ENCODE measurements at regions not wholly inside any gene's neighbourhood (a gene's known extent, or its start where the extent isn't known, plus 50 kb on each side); places are given as distances from the start of the nearest gene placed in this dataset.
"Not testable (repeated sequence)": the region's sequence is repeated elsewhere in the genome, so short reads cannot be mapped to it uniquely, and the experiment has no call there.

DNA sequence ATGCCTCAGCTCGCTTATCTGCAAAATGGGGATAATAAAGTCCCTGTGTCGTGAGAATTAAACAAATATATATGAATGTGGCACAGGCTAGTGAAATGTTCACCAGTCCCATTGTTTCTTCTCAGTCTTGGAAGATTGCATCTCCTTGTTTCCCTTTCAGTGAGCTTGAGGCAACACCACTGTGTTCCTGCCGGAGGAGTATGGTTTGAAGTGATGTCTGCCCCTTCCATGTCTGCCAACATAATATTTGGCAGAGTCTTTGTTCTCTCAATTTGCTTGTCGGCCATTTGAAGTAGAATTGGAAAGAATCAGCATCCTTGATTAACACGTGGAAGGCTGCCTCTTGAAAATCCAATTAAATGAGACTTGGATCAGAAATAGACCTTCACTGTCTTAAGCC lies 1088.5 kb upstream of the INTU start:
- H3K4me1 Mint-ChIP-seq (ENCODE audit: unreplicated experiment): peaks cover 7% of the 10 kb centered on the region
- TF ChIP-seq, protein P1, sequence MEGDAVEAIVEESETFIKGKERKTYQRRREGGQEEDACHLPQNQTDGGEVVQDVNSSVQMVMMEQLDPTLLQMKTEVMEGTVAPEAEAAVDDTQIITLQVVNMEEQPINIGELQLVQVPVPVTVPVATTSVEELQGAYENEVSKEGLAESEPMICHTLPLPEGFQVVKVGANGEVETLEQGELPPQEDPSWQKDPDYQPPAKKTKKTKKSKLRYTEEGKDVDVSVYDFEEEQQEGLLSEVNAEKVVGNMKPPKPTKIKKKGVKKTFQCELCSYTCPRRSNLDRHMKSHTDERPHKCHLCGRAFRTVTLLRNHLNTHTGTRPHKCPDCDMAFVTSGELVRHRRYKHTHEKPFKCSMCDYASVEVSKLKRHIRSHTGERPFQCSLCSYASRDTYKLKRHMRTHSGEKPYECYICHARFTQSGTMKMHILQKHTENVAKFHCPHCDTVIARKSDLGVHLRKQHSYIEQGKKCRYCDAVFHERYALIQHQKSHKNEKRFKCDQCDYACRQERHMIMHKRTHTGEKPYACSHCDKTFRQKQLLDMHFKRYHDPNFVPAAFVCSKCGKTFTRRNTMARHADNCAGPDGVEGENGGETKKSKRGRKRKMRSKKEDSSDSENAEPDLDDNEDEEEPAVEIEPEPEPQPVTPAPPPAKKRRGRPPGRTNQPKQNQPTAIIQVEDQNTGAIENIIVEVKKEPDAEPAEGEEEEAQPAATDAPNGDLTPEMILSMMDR (IDR thresholded peaks at IDR 0.05; ENCODE audit: unreplicated experiment): no peak
- DNase-seq (ENCODE audit: low spot score): no peak
- H3K9me3 Mint-ChIP-seq (ENCODE audit: unreplicated experiment): no peaks in the 10 kb centered on the region
- no peak overlapping the region for H3K4me3 Mint-ChIP-seq (ENCODE audit: unreplicated experiment)
- H3K36me3 Mint-ChIP-seq (ENCODE audit: low read depth, unreplicated experiment): no peaks in the 10 kb centered on the region
- H3K27ac Mint-ChIP-seq (ENCODE audit: unreplicated experiment): no peak overlapping the region
- H3K27me3 Mint-ChIP-seq (ENCODE audit: unreplicated experiment): peaks cover 3% of the 10 kb centered on the region

DNA sequence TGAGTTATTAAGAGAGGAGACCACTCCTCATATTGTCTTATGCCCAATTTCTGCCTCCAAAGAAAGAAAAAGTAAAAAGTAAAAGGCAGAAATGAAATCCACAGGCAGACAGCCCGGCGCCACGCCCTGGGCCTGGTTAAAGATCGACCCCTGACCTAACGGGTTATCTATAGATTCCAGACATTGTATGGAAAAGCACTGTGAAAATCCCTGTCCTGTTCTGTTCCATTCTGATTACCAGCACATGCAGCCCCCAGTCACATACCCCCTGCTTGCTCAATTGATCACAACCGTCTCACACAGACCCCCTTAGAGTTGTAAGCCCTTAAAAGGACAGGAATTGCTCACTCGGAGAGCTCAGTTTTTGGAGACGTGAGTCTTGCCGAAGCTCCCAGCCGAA lies 1086.6 kb upstream of the INTU start:
- not testable (repeated sequence) for H3K4me1 Mint-ChIP-seq (ENCODE audit: unreplicated experiment); H3K9me3 Mint-ChIP-seq (ENCODE audit: unreplicated experiment); H3K4me3 Mint-ChIP-seq (ENCODE audit: unreplicated experiment); H3K27me3 Mint-ChIP-seq (ENCODE audit: unreplicated experiment); H3K27ac Mint-ChIP-seq (ENCODE audit: unreplicated experiment); DNase-seq (ENCODE audit: low spot score); H3K36me3 Mint-ChIP-seq (ENCODE audit: low read depth, unreplicated experiment)

DNA sequence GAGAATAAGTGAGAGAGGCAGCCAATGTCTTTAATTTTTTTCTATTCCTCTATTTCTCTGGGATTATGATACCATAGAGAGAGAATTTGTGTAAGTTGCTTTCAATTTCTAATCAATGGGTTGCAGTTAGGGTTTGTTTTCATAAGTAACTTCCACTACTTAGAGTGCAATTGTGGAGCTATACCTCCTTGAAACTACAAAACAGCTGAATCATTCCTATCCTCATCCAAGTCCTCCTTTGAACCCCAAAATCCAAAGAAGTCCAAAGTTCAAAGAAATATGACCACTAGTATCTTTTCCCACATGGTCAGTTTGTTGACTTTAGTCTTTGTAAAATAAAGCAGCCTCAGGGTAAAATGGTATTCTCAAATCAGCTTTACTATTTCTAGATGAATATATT lies 1085.4 kb upstream of the INTU start:
- Mint-ChIP-seq H3K27ac (ENCODE audit: unreplicated experiment) (no peak overlapping the region), H3K4me3 (ENCODE audit: unreplicated experiment) (no peak overlapping the region), H3K27me3 (ENCODE audit: unreplicated experiment) (peaks cover 3% of the 10 kb centered on the region), H3K36me3 (ENCODE audit: low read depth, unreplicated experiment) (no peaks in the 10 kb centered on the region), H3K4me1 (ENCODE audit: unreplicated experiment) (peaks cover 7% of the 10 kb centered on the region), H3K9me3 (ENCODE audit: unreplicated experiment) (no peaks in the 10 kb centered on the region)
- TF ChIP-seq, protein P1 (IDR thresholded peaks at IDR 0.05; ENCODE audit: unreplicated experiment): no peak
- no peak for DNase-seq (ENCODE audit: low spot score)

DNA sequence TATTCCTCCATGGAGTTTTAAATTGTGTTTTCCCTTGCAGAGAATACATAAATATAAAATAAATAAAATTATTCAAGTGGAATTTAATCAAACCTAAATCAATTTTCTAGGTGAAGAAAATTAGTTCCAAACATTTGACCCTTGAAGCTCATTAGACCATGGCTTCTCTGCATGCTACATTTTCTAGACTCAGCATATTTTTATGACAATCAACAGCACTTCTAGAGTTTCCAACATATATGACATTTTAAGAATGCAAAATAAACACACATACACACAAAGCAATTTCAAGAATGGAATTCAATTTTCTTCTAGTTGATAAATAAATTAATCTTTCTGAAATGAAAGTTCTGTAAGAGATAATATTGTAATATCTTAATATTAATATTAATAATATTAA lies 1083.9 kb upstream of the INTU start:
- H3K27ac Mint-ChIP-seq (ENCODE audit: unreplicated experiment): no peak overlapping the region
- H3K4me3 Mint-ChIP-seq (ENCODE audit: unreplicated experiment): no peak overlapping the region
- no peaks in the 10 kb centered on the region for H3K9me3 Mint-ChIP-seq (ENCODE audit: unreplicated experiment)
- no peaks in the 10 kb centered on the region for H3K27me3 Mint-ChIP-seq (ENCODE audit: unreplicated experiment)
- H3K36me3 Mint-ChIP-seq (ENCODE audit: low read depth, unreplicated experiment): no peaks in the 10 kb centered on the region
- TF ChIP-seq, protein P1 (IDR thresholded peaks at IDR 0.05; ENCODE audit: unreplicated experiment): no peak
- no peaks in the 10 kb centered on the region for H3K4me1 Mint-ChIP-seq (ENCODE audit: unreplicated experiment)
- DNase-seq (ENCODE audit: low spot score): no peak

DNA sequence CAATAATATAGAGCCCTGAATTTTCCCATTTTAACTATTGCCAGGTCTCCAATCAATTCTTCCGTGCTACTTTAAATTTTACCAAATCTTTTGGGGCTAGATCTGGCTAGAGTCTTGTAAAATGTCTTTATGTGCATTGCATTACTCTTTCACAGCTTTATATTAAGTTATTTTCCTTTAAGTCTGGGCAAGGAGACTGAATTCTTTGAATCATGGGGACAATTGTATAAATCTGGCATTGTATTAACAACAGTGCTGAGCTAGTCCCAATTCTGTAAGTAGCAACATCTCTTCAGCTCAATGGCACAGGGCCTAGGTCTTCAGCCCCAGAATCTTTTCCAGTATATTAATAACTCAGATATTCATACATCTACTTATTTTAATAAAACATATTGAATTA lies 1080.4 kb upstream of the INTU start:
- Mint-ChIP-seq H3K4me3 (ENCODE audit: unreplicated experiment) (no peak overlapping the region), H3K36me3 (ENCODE audit: low read depth, unreplicated experiment) (peaks cover 3% of the 10 kb centered on the region), H3K27ac (ENCODE audit: unreplicated experiment) (no peak overlapping the region), H3K4me1 (ENCODE audit: unreplicated experiment) (no peaks in the 10 kb centered on the region), H3K9me3 (ENCODE audit: unreplicated experiment) (no peaks in the 10 kb centered on the region), H3K27me3 (ENCODE audit: unreplicated experiment) (no peaks in the 10 kb centered on the region)
- DNase-seq (ENCODE audit: low spot score): no peak
- TF ChIP-seq, protein P1 (IDR thresholded peaks at IDR 0.05; ENCODE audit: unreplicated experiment): no peak

DNA sequence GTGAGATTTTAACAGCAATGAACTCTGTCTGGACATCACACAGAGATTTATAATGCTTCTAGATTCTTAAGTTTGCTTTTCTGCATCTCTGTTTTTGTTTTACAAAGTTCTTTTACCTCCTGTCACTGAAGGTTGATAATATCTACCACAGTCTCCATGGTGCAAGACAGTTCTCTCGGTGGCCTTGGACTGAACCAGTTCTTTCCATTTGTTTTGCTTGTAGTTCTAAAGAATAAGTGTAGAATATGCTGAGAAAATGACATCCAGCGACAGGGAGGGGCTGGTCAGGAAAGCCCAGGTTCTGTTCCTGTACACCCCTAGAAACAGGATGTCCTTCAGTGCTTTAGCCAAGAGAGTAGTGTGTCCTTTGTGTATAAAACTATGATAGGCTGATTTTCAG lies 1079.5 kb upstream of the INTU start:
- no peak for DNase-seq (ENCODE audit: low spot score)
- H3K36me3 Mint-ChIP-seq (ENCODE audit: low read depth, unreplicated experiment): peaks cover 3% of the 10 kb centered on the region
- no peak overlapping the region for H3K27ac Mint-ChIP-seq (ENCODE audit: unreplicated experiment)
- no peaks in the 10 kb centered on the region for H3K4me1 Mint-ChIP-seq (ENCODE audit: unreplicated experiment)
- no peak overlapping the region for H3K4me3 Mint-ChIP-seq (ENCODE audit: unreplicated experiment)
- H3K27me3 Mint-ChIP-seq (ENCODE audit: unreplicated experiment): no peaks in the 10 kb centered on the region
- TF ChIP-seq, protein P1 (IDR thresholded peaks at IDR 0.05; ENCODE audit: unreplicated experiment): no peak
- no peaks in the 10 kb centered on the region for H3K9me3 Mint-ChIP-seq (ENCODE audit: unreplicated experiment)
